C4-2B (cell line): ENCODE measurements at regions not wholly inside any gene's neighbourhood (a gene's known extent, or its start where the extent isn't known, plus 50 kb on each side); places are given as distances from the start of the nearest gene placed in this dataset.

ENCODE experiments used
- ZFX ChIP-seq: fragments of 450-650 bp; IDR thresholded peaks from 2 replicates; pipeline ENCODE4 v1.6.1; 2017
- TF ChIP-seq, protein P1 (sequence below): fragments of 450-650 bp; conservative IDR thresholded peaks from 2 replicates; pipeline ENCODE4 v1.5.1; 2017; ENCODE audit warnings: mild to moderate bottlenecking

DNA sequence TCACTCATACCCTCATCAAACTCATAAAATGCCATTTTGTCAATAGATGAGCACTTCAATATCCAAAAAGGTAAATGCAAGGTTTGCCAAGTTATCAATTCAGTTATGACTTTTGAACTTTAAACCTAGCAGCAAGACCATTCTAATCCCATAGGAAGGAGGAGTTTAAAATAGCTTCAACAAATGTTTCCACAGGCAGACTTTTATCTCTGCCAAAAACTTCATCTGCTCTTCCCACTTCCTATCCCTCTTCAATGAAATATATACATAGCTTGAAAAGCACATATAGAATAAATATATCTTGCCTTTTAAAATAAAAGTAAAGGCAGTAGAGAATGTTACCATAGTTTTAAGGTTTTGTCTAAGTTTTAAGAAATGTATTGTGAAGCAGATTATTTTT lies 1749.1 kb upstream of the SEL1L start:
- TF ChIP-seq, protein P1, sequence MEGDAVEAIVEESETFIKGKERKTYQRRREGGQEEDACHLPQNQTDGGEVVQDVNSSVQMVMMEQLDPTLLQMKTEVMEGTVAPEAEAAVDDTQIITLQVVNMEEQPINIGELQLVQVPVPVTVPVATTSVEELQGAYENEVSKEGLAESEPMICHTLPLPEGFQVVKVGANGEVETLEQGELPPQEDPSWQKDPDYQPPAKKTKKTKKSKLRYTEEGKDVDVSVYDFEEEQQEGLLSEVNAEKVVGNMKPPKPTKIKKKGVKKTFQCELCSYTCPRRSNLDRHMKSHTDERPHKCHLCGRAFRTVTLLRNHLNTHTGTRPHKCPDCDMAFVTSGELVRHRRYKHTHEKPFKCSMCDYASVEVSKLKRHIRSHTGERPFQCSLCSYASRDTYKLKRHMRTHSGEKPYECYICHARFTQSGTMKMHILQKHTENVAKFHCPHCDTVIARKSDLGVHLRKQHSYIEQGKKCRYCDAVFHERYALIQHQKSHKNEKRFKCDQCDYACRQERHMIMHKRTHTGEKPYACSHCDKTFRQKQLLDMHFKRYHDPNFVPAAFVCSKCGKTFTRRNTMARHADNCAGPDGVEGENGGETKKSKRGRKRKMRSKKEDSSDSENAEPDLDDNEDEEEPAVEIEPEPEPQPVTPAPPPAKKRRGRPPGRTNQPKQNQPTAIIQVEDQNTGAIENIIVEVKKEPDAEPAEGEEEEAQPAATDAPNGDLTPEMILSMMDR = no peak
- TF ChIP-seq ZFX = no peak
